HL-60 (cell line): ENCODE measurements at regions not wholly inside any gene's neighbourhood (a gene's known extent, or its start where the extent isn't known, plus 50 kb on each side); places are given as distances from the start of the nearest gene placed in this dataset.

ENCODE experiments used
- GABPA ChIP-seq: IDR thresholded peaks from 2 replicates; pipeline ENCODE4 v1.6.1; 2012; ENCODE audit warnings: low read depth
- POLR2AphosphoS5 ChIP-seq: IDR thresholded peaks from 2 replicates; pipeline ENCODE4 v1.6.1; 2012; ENCODE audit warnings: low read depth
- SPI1 ChIP-seq: IDR thresholded peaks from 2 replicates; pipeline ENCODE4 v1.6.1; 2012; ENCODE audit warnings: low read depth, mild to moderate bottlenecking, borderline replicate concordance
- TF ChIP-seq, protein P1 (sequence below): IDR thresholded peaks from one replicate; pipeline ENCODE4 v1.5.1; 2011; ENCODE audit warnings: low read length, control low read depth, inconsistent platforms; ENCODE audit not compliant: insufficient read depth
- TF ChIP-seq, protein P2 (sequence below): IDR thresholded peaks from 2 replicates; pipeline ENCODE4 v1.6.1; 2012; ENCODE audit warnings: low read depth; ENCODE audit not compliant: insufficient replicate concordance

DNA sequence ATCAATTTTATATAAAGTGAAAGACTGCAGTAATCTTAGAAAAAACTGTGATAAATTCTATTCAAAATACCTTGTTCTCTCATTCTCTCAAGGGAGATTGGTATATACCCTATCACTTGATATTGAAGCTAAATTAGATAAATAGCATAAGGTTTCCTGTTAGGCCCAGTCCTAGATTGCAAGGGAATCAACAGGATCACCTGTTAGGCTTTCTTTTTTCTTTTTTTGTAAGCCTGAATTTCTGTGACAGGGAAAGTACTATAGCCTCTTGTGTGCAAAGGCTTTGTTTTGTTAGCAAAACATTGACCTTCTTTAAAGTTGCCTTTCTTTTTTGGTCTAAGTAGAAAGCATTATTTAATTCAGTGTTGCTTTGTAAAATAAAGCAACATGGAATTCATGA is 100.0 kb downstream of the HAUS1 start:
- TF ChIP-seq GABPA (no peak), POLR2AphosphoS5 (no peak), SPI1 (no peak)
- TF ChIP-seq, protein P1, sequence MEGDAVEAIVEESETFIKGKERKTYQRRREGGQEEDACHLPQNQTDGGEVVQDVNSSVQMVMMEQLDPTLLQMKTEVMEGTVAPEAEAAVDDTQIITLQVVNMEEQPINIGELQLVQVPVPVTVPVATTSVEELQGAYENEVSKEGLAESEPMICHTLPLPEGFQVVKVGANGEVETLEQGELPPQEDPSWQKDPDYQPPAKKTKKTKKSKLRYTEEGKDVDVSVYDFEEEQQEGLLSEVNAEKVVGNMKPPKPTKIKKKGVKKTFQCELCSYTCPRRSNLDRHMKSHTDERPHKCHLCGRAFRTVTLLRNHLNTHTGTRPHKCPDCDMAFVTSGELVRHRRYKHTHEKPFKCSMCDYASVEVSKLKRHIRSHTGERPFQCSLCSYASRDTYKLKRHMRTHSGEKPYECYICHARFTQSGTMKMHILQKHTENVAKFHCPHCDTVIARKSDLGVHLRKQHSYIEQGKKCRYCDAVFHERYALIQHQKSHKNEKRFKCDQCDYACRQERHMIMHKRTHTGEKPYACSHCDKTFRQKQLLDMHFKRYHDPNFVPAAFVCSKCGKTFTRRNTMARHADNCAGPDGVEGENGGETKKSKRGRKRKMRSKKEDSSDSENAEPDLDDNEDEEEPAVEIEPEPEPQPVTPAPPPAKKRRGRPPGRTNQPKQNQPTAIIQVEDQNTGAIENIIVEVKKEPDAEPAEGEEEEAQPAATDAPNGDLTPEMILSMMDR = no peak
- TF ChIP-seq, protein P2, sequence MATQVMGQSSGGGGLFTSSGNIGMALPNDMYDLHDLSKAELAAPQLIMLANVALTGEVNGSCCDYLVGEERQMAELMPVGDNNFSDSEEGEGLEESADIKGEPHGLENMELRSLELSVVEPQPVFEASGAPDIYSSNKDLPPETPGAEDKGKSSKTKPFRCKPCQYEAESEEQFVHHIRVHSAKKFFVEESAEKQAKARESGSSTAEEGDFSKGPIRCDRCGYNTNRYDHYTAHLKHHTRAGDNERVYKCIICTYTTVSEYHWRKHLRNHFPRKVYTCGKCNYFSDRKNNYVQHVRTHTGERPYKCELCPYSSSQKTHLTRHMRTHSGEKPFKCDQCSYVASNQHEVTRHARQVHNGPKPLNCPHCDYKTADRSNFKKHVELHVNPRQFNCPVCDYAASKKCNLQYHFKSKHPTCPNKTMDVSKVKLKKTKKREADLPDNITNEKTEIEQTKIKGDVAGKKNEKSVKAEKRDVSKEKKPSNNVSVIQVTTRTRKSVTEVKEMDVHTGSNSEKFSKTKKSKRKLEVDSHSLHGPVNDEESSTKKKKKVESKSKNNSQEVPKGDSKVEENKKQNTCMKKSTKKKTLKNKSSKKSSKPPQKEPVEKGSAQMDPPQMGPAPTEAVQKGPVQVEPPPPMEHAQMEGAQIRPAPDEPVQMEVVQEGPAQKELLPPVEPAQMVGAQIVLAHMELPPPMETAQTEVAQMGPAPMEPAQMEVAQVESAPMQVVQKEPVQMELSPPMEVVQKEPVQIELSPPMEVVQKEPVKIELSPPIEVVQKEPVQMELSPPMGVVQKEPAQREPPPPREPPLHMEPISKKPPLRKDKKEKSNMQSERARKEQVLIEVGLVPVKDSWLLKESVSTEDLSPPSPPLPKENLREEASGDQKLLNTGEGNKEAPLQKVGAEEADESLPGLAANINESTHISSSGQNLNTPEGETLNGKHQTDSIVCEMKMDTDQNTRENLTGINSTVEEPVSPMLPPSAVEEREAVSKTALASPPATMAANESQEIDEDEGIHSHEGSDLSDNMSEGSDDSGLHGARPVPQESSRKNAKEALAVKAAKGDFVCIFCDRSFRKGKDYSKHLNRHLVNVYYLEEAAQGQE = no peak
